Heart right ventricle (tissue), 16 donors: ENCODE measurements at regions not wholly inside any gene's neighbourhood (a gene's known extent, or its start where the extent isn't known, plus 50 kb on each side); places are given as distances from the start of the nearest gene placed in this dataset.

ENCODE experiments used
- ATAC-seq, 8 donors: fragments of 200-7000 bp; cut with Tn5 transposase; one replicate each; pipeline ENCODE4 v1.9.1; 2020; ENCODE audit warnings: mild to moderate bottlenecking in 8 of 8, moderate library complexity in 8 of 8, moderate number of reproducible peaks in 1 of 8
- DNase-seq, 2 donors: peaks; one replicate each; pipeline ENCODE4 v3.0.0-alpha.2; 2020
- H3K27ac ChIP-seq, 10 donors: fragments of 200-600 bp; sonication (generic) in 2 of 10; one replicate each; pipeline versions ENCODE4 v1.5.0 to v1.8.0; 2020 to 2022; ENCODE audit warnings: mild to moderate bottlenecking in 3 of 10
- H3K27me3 ChIP-seq, 7 donors: fragments of 200-600 bp; one replicate each; pipeline ENCODE4 v1.8.0; 2021 to 2022; ENCODE audit warnings: mild to moderate bottlenecking in 2 of 7
- H3K36me3 ChIP-seq, 9 donors: fragments of 200-600 bp; sonication (generic) in 1 of 9; one replicate each; pipeline versions ENCODE4 v1.5.0 to v1.8.0; 2020 to 2022; ENCODE audit warnings: mild to moderate bottlenecking in 2 of 9
- H3K4me1 ChIP-seq, 9 donors: fragments of 200-600 bp; sonication (generic) in 1 of 9; one replicate each; pipeline versions ENCODE4 v1.5.0 to v1.8.0; 2020 to 2022; ENCODE audit warnings: mild to moderate bottlenecking in 4 of 9
- H3K4me3 ChIP-seq, 10 donors: fragments of 200-600 bp; sonication (generic) in 2 of 10; one replicate each; pipeline versions ENCODE4 v1.5.0 to v1.8.0; 2020 to 2022; ENCODE audit warnings: mild to moderate bottlenecking in 7 of 10, moderate library complexity in 2 of 10
- H3K9me3 ChIP-seq, 11 donors: fragments of 200-600 bp in 10 of 11; sonication (generic) in 2 of 11; one replicate each; pipeline versions ENCODE4 v1.5.0 to v1.8.0; 2013 to 2022; ENCODE audit warnings: mild to moderate bottlenecking in 2 of 11, control low read depth in 1 of 11, moderate library complexity in 1 of 11
- WGBS, 2 donors: extraction: QIAGEN DNeasy Blood & Tissue Kit; methylation state at CpG; one replicate each; pipeline ENCODE4 v1.1.7; 2013; ENCODE audit warnings: inconsistent platforms in 1 of 2; 5-methylcytosine and 5-hydroxymethylcytosine counted together
- intact Hi-C, 10 donors: fragments of 100-400 bp; cut with DNase I; formaldehyde crosslinking; loops; one replicate each; pipeline versions ENCODE4 v1.11.1 to v1.14.2; 2022
- TF ChIP-seq, protein P1 (sequence below), 9 donors: fragments of 200-600 bp; sonication (generic) in 2 of 9; IDR thresholded peaks; one replicate each; pipeline versions ENCODE4 v1.5.0 to v1.8.0; 2021 to 2022; ENCODE audit warnings: antibody characterized with exemption in 9 of 9, mild to moderate bottlenecking in 5 of 9, moderate library complexity in 1 of 9
- donor health status: Arrhythmogenic right ventricular cardiomyopathy.
- donor health status: ischemic (EF 13 %, LVEDD 7.1; RV severe dilation, severe dysfunction).
- donor health status: healthy with polysubstance abuse.
- donor health status: DM: no; HTN: yes; CAD: no.
- donor health status: DM: no; HTN: no; CAD: no.
- donor health status: ischemic (EF 25% LVEDD 6.9; RV normal size, moderate dysfunction).
- donor health status: ischemic (EF 25% LVEDD 5.7; RV mildly dilated, moderate dysfunction).
- donor health status: healthy.
- donor health status: DM: yes; HTN: yes; CAD: no.
- donor health status: Ischemic cardiomyopathy.
- donor health status: ischemic (EF 35%, LVEDD 5.7; RV mildly dilated, moderate dysfunction).
- donor health status: nonischemic (EF 11% LVEDD 7.7; RV severe dilation, severe dysfunction).
- donor health status: DM: yes; HTN: yes; CAD: no.
- donor health status: PGD.
- donor health status: ischemic (EF 29% LVEDD 5.4; RV normal size, mild dysfunction).
- donor health status: nonischemic (EF 23%, LVEDD 6.1; RV moderate dilation, normal function).

DNA sequence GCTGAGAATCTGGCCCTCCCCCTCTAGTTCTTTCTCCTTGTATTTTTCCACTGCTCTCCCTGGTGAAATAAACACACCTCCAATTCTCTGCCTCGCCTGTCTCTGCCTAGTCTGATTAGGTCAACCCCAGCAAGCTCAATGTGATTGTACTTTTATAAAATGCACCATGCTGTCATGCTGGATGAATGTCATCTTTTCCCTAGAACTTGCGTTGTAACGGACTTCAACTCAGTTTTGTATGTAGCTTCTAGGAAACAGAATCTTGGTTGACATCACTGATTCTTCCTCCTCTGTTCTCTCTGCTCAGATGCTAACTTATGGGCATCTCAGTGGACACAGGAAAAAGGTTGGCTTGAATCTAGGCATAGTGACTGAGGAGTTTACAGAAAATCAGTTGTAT is 261.9 kb upstream of the ISX start:
- DNase-seq: no peak
- TF ChIP-seq, protein P1, sequence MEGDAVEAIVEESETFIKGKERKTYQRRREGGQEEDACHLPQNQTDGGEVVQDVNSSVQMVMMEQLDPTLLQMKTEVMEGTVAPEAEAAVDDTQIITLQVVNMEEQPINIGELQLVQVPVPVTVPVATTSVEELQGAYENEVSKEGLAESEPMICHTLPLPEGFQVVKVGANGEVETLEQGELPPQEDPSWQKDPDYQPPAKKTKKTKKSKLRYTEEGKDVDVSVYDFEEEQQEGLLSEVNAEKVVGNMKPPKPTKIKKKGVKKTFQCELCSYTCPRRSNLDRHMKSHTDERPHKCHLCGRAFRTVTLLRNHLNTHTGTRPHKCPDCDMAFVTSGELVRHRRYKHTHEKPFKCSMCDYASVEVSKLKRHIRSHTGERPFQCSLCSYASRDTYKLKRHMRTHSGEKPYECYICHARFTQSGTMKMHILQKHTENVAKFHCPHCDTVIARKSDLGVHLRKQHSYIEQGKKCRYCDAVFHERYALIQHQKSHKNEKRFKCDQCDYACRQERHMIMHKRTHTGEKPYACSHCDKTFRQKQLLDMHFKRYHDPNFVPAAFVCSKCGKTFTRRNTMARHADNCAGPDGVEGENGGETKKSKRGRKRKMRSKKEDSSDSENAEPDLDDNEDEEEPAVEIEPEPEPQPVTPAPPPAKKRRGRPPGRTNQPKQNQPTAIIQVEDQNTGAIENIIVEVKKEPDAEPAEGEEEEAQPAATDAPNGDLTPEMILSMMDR (IDR thresholded peaks at IDR 0.05): no peak
- Histone ChIP-seq H3K27me3 (peaks cover 0 to 27% (median 2%) of the 10 kb centered on the region in 7 donors), H3K36me3 (no peaks in the 10 kb centered on the region), H3K9me3 (no peaks in the 10 kb centered on the region), H3K27ac (no peak overlapping the region), H3K4me1 (peaks cover 0 to 12% (median 0%) of the 10 kb centered on the region in 9 donors), H3K4me3 (no peak overlapping the region)
- WGBS, 2 donors: 81 to 87% methylated on average over 3 of the region's 3 CpGs
- no peak for ATAC-seq
- intact Hi-C loops: no loop called here

DNA sequence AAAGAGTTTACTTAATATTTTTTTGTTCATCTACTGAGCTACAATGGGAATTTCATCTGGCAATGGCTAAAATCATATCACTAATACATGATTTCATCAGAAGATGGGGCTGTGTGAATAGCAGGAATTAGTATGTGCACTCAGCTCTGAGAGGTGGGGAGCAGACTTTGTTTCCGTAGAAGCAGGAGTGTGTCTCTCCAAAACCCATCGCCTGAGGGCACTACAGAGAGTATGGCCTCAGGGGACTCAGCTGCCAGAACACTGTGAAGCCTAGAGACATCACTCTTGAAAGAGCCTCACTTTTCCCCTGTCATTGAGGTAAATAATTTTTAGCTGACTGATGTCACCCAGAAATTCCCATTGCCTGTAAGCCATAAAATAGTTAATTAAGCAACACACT is 261.4 kb upstream of the ISX start:
- ATAC-seq (no peak), DNase-seq (no peak)
- no peak overlapping the region for H3K4me3 ChIP-seq
- H3K9me3 ChIP-seq: no peaks in the 10 kb centered on the region
- no peaks in the 10 kb centered on the region for H3K36me3 ChIP-seq
- intact Hi-C loops: no loop called here
- H3K4me1 ChIP-seq: peaks cover 0 to 6% (median 0%) of the 10 kb centered on the region in 9 donors
- 33 to 65% methylated on average over 2 of the region's 2 CpGs for WGBS, 2 donors
- no peak overlapping the region for H3K27ac ChIP-seq
- peaks cover 0 to 22% (median 0%) of the 10 kb centered on the region in 7 donors for H3K27me3 ChIP-seq
- TF ChIP-seq, protein P1 (IDR thresholded peaks at IDR 0.05): no peak

DNA sequence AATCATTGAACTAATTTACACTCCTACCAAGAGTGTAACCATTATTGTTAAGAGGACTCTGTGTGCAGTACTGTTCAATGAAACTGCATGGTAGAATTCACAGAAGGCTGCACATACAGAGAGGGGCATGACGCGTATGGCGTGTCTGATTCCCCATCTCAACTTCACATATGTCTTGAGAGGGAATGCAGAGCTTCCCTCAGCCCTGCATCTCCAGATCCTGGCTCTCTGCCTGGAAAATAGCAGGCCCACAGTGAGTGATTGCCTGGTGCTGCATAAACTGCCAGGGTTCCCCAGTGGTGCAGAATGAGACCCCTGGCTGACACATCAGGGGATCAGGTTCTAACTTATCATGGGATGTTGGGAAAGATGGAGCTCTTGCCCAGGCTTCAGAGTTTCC is 260.2 kb upstream of the ISX start:
- TF ChIP-seq, protein P1 (IDR thresholded peaks at IDR 0.05): no peak
- intact Hi-C loops: no loop called here
- Histone ChIP-seq H3K9me3 (no peaks in the 10 kb centered on the region), H3K4me1 (no peaks in the 10 kb centered on the region), H3K36me3 (no peaks in the 10 kb centered on the region), H3K4me3 (no peak overlapping the region), H3K27me3 (peaks cover 0 to 21% (median 0%) of the 10 kb centered on the region in 7 donors), H3K27ac (no peak overlapping the region)
- 88 to 91% methylated on average over 3 of the region's 3 CpGs for WGBS, 2 donors
- ATAC-seq (no peak), DNase-seq (no peak)

DNA sequence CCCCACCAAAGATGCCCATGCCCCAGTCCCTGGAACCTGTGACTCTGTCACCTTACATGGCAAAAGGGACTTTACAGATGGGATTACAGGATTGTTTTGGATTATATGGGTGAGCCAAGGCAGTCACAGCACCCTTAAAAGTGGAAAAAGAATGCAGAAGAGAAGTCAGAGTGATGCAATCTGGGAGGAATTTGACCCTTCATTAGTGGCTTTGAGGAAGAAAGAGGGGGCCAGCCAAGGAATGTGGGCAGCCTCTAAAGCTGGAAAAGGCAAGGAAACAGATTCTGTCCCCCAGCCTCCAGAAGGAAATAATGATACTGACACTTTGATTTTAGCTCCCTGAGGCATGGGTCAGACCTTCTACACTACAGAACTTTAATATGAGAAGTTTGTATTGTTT is 257.3 kb upstream of the ISX start:
- DNase-seq: no peak
- no peak for ATAC-seq
- Histone ChIP-seq H3K36me3 (no peaks in the 10 kb centered on the region), H3K4me3 (no peak overlapping the region), H3K9me3 (no peaks in the 10 kb centered on the region), H3K27ac (no peak overlapping the region), H3K4me1 (no peaks in the 10 kb centered on the region), H3K27me3 (peaks cover 0 to 13% (median 0%) of the 10 kb centered on the region in 7 donors)
- intact Hi-C loops: no loop called here
- TF ChIP-seq, protein P1 (IDR thresholded peaks at IDR 0.05): no peak
